HG03108 (cell line): ENCODE measurements at regions not wholly inside any gene's neighbourhood (a gene's known extent, or its start where the extent isn't known, plus 50 kb on each side); places are given as distances from the start of the nearest gene placed in this dataset.

Experiments
- ATAC-seq: cut with Tn5 transposase; IDR thresholded peaks from one replicate; pipeline ENCODE4 v1.9.1; 2021; ENCODE audit warnings: moderate library complexity; ENCODE audit not compliant: unreplicated experiment

DNA sequence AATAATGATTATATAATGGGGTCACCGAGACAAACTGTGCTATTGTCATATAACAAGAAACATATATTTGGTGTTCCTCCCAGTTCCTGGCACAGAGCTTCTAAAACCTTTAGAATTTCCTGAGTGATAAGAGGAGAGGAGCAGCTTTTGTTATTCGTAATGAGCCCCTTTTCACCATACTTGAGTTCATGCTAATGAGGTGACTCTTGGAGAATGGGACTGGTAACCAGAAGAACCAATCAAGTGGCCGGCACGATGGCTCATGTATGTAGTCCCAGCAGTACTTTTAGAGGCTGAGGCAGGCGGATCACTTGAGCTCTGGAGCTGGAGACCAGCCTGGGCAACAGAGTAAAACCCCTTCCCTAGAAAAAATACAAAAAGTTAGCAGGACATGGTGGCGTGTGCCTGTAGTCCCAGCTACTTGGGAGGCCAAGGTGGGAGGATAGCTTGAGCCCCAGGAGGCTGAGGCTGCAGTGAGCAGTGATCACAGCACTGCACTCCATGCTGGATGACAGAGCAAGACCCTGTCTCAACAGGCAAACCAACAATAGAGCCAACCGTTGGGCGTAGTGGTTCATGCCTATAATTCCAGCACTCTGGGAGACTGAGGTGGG lies 62.7 kb upstream of the FTH1 start:
- ATAC-seq = no peak

DNA sequence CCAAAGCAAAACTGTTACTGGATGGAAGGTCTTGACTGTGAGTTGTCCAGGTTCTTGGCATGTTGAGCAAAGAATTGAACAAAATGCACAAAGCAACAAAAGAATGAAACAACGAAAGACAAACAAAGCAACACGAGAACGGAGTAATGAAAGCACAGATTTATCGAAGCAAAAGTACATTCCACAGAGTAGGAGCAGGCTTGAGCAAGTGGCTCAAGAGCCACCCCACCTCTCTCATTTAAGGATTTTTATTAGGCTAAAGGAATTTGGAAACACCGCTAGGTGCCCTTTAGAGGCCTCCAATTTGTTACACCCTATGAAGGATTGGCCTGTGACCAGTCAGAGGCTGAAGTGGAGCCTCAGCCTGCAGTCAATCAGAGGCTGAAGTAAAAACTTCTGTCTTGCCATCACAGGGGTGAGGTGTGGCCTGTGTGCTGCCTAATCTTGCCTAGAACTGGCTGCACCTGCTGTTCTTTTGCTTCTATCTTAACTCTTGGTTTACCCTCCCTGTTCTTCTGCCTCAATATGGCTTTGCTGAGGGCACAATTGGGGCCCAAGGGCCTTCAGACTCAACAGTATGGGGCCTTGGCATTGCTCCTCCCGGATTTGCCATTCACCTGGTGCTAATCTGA lies 59.4 kb upstream of the FTH1 start:
- no peak for ATAC-seq

DNA sequence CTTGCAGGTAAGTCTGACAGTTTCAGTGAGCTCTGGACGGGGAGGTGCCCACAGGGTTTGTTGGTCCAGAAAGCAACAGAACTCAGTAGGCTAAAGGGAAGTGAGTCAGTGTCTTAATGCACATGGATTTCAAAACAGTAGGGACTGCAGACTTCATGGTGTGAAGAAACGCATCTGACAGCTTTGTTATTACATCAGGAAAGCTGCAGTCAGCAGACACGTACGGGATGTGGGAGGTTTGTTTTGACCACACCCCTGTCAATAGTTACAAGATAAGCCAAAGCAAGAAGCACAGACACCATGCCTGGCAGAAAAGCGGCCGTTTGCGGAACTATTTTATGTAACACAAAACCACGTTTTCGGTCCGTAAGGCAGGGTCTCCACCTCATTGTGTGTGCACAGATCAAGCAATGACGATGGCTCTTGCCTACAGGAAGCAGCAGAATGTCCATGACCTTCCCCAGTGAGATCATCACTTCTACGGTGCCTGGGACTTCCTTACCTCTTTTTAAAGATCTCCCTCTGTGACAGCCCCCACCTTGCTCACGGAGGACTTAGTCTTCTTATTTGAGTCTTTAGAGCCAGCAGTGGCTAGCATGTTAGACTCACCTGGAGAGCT lies 58.2 kb upstream of the FTH1 start:
- peak; percentile 74 for ATAC-seq

DNA sequence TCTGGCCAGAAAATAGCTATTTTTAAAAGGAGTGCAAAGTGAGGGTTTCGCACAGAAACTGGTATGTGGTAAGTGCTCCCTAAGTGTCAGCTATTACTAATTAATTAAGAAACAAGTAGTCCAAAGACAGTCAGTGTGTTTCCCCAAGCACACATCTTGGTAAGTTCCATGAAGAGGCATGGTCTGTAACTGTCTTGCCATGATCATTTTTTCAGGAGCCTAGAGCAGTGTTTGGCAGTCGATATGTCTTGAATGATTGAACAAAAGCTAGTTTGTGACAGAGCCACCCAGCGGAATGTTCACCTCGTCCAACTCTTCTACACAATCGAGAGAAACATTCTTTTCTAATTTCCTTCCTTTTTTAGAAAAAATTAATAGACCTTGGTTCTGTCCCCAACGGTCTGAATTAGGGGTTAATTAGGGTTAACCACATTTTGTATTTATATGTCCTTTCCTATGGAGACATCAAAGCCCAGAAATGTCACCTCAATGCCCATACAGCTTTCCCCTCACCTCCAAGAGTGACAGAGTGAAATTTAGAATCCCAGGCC lies 57.6 kb upstream of the FTH1 start:
- peak; percentile 20 for ATAC-seq

DNA sequence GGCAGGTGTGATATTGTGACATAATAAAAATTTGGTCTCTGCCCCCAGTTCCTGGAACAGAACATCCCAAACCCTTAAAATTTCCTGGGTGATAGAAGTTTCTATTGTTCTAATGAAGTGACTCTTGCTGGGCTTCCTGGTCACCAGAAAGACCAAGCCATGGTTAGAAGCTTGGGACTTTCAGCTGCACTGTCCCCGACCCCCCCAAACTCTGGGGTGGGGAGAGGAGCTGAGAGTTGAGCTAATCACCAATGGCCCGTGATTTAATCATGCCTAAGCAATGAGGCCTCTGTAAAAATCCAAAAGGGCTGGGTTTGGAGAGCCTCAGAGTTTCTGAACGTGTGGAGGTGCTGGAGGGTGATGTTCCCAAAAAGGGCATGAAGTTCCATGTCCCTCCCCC lies 54.8 kb upstream of the FTH1 start:
- no peak for ATAC-seq

DNA sequence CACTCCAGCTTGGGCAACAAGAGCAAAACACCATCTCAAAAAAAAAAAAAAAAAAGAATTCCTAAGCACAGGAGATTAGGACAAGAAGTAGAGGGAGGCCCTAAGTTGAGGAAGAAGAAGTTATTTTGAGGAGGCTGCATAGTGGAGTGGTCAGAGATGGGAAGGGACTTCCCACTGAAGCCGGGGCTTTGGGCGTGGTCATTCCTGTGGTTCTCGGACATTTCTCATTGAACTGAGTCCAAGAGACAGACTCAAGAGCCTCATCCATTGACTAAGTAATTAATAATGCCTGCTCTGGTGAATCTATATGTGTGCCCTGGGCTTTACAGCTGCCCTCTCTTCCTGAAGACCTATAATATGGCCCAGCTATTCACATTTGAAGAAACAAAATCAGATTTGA lies 53.2 kb upstream of the FTH1 start:
- ATAC-seq = no peak

DNA sequence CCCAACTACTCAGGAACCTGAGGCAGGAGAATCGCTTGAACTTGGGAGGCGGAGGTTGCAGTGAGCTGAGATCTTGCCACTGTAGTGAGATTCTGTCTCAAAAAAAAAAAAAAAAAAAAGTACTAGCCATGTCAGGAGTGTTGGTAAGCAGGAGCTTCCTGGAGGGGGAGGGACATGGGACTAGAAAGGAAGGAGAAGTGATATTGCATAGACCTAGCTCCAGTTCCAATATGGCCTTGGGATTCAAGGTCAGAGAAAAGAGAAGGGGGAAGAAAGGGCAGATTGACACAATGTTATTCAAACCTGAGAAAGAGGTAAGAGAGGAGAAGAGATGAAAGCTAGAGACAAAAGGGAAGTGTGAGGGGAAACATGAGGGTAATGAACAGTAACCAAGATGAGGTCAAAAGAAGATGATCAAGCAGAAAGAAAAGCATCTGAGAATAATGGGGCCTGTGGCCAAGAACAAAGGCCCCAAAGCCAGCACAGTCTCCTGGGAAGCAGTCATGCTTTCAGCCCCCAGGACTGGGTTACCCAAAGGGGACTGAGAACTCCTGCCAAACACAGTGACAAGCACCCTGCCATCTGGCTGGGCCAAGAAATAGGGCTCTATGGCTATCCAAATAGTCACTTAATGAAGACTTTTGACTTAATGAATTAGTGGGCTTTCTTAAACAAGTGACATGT lies 51.7 kb upstream of the FTH1 start:
- ATAC-seq = no peak

DNA sequence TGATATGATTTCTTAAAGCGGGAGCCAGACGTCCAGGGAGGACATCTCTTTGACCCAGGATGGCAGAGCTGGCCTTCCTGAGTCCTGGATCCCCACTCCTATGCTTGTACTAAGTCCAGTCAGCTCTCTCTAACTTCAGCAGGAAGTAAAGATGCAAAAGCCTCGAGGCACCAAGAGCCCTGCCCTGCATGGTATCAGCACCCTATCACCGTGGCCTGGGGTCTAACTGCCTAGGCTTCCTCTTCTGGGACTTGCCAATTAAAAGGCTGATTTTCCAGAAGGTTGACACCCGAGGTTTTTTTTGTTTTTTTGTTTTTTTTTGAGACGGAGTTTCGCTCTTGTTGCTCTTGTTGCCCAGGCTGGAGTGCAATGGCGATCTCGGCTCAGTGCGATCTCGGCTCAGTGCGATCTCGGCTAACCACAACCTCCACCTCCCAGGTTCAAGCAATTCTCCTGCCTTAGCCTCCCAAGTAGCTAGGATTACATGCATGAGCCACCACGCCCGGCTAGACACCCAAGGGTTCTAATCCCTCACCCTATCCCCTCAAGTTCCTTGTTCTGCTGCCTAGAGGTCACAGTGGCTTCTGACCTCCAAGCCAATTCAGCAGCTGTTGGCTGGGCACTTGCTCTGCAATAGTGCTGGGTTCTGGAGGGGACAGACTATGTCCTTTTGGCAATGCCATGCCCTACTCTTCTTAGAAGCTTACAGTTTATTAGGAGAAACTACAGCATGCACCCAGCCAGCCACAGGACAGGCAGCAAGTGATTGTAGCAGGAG lies 50.6 kb upstream of the FTH1 start:
- ATAC-seq = no peak
